ENCODE measurements at regions not wholly inside any gene's neighbourhood (a gene's known extent, or its start where the extent isn't known, plus 50 kb on each side); places are given as distances from the start of the nearest gene placed in this dataset.
"Not testable (repeated sequence)": the region's sequence is repeated elsewhere in the genome, so short reads cannot be mapped to it uniquely, and the experiment has no call there.

DNA sequence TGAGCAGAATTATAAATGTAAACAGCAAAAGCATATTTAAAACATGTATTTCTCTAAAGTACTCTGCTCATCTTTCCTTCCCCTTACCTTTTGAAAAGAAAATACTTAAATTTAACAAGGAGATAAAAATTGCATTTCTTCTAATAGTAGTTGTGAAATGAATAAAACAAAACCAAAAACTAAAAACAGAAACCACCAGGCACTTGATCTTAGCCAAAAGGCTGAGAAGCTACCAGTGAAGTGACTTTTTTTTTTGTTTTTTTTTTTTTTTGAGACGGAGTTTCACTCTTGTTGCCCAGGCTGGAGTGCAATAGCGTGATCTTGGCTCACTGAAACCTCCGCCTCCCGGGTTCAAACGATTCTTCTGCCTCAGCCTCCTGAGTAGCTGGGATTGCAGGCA lies 116.5 kb upstream of the GC start:
- TF ChIP-seq, protein P1, sequence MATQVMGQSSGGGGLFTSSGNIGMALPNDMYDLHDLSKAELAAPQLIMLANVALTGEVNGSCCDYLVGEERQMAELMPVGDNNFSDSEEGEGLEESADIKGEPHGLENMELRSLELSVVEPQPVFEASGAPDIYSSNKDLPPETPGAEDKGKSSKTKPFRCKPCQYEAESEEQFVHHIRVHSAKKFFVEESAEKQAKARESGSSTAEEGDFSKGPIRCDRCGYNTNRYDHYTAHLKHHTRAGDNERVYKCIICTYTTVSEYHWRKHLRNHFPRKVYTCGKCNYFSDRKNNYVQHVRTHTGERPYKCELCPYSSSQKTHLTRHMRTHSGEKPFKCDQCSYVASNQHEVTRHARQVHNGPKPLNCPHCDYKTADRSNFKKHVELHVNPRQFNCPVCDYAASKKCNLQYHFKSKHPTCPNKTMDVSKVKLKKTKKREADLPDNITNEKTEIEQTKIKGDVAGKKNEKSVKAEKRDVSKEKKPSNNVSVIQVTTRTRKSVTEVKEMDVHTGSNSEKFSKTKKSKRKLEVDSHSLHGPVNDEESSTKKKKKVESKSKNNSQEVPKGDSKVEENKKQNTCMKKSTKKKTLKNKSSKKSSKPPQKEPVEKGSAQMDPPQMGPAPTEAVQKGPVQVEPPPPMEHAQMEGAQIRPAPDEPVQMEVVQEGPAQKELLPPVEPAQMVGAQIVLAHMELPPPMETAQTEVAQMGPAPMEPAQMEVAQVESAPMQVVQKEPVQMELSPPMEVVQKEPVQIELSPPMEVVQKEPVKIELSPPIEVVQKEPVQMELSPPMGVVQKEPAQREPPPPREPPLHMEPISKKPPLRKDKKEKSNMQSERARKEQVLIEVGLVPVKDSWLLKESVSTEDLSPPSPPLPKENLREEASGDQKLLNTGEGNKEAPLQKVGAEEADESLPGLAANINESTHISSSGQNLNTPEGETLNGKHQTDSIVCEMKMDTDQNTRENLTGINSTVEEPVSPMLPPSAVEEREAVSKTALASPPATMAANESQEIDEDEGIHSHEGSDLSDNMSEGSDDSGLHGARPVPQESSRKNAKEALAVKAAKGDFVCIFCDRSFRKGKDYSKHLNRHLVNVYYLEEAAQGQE (IDR thresholded peaks at IDR 0.05; ENCODE audit: borderline replicate concordance): not testable (repeated sequence)
- TF ChIP-seq, protein P2, sequence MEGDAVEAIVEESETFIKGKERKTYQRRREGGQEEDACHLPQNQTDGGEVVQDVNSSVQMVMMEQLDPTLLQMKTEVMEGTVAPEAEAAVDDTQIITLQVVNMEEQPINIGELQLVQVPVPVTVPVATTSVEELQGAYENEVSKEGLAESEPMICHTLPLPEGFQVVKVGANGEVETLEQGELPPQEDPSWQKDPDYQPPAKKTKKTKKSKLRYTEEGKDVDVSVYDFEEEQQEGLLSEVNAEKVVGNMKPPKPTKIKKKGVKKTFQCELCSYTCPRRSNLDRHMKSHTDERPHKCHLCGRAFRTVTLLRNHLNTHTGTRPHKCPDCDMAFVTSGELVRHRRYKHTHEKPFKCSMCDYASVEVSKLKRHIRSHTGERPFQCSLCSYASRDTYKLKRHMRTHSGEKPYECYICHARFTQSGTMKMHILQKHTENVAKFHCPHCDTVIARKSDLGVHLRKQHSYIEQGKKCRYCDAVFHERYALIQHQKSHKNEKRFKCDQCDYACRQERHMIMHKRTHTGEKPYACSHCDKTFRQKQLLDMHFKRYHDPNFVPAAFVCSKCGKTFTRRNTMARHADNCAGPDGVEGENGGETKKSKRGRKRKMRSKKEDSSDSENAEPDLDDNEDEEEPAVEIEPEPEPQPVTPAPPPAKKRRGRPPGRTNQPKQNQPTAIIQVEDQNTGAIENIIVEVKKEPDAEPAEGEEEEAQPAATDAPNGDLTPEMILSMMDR (IDR thresholded peaks at IDR 0.05; ENCODE audit: poor library complexity, severe bottlenecking): not testable (repeated sequence)
- TF ChIP-seq EP300 (conservative IDR thresholded peaks at IDR 0.05; ENCODE audit: poor library complexity, severe bottlenecking); TAF1 (IDR thresholded peaks at IDR 0.05; ENCODE audit: low read depth); EZH2 (IDR thresholded peaks at IDR 0.05; ENCODE audit: borderline replicate concordance, insufficient read depth, low read length, poor library complexity, severe bottlenecking); RAD21 (conservative IDR thresholded peaks at IDR 0.05): not testable (repeated sequence)

All from neural cell (in vitro differentiated cells).